ENCODE measurements at regions not wholly inside any gene's neighbourhood (a gene's known extent, or its start where the extent isn't known, plus 50 kb on each side); places are given as distances from the start of the nearest gene placed in this dataset.

- DNase-seq = no peak
Measured at GRCh38 chr12:107226126-107226525, 132.8 kb upstream of the CRY1 start.

DNA sequence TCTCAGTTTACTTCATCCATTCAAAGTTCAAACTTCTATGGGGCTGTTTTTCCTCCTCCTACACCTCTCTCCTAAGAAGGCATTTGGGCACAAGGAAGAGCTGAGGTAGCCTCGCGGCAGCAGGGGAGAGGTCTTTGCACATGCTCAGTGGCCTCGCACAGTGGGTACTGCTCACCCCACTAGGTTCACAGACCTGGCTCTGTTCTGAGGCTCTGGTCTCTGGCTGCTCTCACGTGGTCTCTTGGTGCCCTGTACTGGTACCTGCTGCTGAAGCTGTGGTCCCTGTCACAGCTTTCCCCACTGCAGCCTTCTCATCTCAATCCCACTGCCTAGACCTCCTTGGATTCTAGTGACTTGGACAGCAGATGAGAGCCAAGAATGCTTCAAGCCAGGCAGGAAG, 134.7 kb upstream of the CRY1 start:
- DNase-seq = no peak

- no peak for DNase-seq
Measured at GRCh38 chr12:107229827-107230226, 136.5 kb upstream of the CRY1 start.

- DNase-seq = no peak
Measured at GRCh38 chr12:107231303-107231702, 138.0 kb upstream of the CRY1 start.

DNA sequence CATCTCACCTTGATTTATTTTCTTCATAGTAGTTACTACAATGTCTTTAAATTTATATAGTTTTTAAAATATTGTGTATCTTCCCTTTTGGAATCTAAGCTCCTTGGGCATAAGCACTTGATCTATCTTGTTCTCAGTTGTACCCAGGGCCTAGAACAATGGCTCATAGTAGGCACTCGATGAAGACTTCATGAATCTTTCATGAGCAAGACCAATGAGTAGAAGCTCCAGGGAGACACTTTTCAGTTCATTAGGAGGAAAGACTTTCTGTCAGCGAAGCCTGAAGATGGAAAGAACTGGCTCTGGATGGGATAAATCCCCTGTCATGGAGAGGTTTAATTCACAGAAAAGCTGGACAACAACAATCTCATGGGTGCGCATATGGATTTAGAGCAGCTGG, 140.2 kb upstream of the CRY1 start:
- no peak for DNase-seq

DNA sequence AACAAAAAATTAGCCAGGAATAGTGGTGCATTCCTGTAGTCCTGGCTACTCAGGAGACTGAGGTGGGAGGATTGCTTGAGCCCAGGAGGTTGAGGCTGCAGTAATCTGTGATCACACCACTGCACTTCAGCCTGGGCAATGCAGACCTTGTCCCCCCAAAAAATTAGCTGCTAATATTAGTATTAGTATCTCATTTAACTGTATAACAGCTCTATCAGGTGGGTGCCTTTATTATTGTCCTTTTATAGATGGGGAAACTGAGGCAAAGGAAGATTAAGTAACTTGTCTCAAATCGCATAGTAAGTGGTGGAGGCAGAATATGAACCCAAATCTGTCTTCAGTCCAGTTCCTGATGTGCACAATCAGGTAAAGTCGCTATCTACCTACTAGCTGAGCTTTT, 142.3 kb upstream of the CRY1 start:
- no peak for DNase-seq

- DNase-seq = no peak
Measured at GRCh38 chr12:107236824-107237511, 143.6 kb upstream of the CRY1 start.

DNA sequence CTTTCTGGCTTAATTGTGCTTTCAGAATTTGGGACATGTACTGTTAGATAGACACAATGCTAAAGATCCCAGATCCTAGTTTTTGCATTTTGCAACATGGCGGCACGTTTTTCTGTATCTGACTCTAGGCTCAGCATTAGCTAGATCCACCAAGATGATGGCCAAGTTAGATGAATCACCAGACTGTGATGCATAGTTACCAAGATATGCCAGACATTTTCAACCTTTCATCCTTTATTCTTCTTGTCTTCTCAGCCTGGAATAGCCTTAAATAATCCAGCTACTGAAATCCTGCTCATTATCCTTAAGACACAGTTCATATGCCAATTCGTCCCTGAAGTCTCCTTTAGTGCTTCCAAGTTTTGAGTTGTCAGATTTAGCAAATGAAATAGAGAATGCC, 144.9 kb upstream of the CRY1 start:
- no peak for DNase-seq

DNA sequence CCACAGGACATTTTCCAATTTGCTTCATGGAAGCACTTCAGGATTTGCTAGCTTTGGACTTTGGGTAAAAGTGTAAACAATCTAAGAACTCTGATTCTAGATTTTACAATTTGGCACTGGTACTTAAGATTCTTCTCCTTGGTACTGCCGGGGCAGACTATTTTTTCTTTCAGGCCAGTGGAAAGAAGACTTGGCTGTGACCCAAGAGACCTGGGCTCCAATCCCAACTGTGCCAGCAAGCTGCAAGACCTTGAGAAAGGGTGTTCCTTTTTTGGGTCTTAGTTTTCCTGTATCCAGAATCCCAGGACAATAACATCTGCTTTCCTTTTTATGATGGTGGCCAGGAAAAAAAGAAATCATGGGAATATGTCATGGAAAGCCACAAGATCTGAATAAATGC, 148.1 kb upstream of the CRY1 start:
- no peak for DNase-seq

- DNase-seq = no peak
Measured at GRCh38 chr12:107242189-107242588, 148.8 kb upstream of the CRY1 start.

GRCh38 chr12:107243341-107243740, 150.0 kb upstream of the CRY1 start:
- DNase-seq = no peak

DNA sequence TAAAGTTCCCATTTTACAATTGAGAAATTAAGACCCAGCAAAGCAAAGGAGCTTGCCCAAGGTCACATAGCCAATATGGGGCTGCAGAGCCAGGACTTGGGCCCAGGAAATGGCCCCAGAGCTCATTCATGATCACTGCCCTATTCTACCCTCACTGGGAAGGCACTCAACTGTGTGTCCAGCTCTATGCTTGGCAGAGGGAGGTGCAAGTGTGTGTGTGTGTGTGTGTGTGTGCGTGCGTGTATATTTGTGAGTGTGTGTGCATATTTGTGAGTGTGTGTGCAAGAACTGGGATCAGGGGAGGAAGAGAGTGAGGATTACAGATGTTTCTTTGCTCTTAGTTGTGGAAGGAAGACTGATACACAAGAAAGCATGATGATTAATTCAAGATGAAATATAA, 151.2 kb upstream of the CRY1 start:
- no peak for DNase-seq

GRCh38 chr12:107247650-107248049, 154.3 kb upstream of the CRY1 start:
- DNase-seq = no peak

DNA sequence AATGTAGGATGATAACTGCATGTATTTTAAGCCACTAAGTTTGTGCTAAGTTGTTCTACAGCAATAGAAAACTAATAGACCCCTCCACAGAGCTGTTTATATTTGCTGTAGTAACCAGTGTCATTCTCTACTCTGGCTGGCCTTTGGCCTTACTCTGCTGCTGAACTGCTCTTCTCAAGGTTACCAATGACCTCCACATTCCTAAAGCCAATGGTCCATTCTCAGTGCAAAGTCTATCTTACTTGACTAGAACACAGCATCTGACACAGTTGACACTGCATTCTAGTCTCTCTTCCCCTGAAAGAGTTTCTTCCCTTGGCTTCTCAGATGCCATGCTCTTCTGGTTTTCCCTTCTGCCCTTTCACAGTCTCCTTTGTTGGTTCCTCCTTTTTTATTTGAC, 154.8 kb upstream of the CRY1 start:
- no peak for DNase-seq

DNA sequence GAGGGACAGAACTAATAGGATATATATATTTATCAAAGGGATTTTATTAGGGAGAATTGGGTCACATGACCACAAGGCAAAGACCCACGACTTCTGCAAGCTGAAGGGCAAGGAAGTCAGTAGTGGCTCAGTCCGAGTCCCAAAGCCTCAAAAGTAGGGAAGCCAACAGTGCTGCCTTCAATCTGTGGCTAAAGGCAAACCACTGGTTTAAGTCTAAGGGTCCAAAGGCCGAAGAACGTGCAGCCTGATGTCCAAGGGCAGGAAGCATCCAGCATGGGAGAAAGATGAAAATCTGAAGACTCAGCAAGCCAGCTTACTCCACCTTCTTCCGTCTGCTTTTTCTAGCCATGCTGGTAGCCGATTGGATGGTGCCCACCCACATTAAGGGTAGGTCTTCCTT, 157.9 kb upstream of the CRY1 start:
- no peak for DNase-seq

DNA sequence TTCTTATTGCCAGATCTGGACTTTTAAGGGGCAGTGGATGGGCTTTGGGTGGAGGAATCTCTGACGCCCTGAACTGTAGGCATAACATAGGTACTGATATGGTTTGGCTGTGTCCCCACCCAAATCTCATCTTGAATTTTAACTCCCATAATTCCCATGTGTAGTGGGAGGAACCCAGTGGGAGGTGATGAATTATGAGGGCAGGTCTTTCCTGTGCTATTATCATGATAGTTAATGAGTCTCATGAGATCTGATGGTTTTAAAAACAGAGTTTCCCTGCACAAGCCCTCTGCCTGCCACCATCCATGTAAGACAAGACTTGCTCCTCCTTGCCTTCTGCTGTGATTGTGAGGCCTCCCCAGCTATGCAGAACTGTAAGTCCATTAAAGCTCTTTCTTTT, 160.0 kb upstream of the CRY1 start:
- DNase-seq = no peak

DNA sequence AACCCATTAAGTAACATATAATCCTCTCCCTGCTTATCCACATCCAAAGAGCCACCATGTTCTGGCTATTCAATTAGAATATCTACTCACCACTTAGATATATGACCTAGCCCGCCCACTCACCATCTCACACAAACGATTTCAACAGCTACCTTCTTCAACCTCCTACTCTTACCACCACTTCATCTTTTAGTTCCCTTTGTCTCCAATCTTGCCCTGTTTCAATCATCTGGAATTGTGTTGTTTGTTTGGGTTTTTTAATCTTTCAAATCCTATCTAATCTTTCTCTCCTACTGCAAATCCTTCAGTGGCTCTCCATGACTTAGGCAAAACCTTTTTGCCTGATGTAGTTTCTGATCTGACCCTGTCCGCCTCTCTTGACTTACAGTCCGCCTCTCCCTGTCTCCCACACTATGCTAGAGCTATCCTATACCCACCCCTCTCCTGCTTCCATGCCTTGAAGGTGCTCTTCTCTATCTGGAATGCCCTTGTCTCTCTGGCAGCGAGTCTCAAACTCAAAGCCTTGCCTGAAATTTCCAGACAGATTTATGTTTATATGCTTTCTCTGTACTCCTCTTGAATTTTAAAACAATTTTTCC, 161.0 kb upstream of the CRY1 start:
- DNase-seq = no peak

DNA sequence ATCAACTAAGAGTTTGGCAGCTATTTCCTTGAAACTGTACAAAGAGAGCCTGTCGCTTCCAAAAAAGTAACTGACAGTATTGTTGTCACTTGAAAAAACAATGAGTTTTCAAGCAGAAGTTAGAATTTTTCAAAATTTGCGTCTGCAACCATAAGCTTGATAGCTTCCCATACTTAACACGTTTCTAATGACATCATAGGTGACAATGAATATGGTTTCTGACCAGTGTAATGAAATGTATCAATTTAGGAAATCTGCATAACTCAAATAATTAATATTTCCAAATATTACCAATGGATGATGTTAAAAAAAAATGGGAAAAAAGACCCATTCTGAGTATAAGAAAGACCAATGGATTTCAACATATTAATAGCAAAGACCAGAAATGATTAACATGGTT, 165.4 kb upstream of the CRY1 start:
- no peak for DNase-seq

DNA sequence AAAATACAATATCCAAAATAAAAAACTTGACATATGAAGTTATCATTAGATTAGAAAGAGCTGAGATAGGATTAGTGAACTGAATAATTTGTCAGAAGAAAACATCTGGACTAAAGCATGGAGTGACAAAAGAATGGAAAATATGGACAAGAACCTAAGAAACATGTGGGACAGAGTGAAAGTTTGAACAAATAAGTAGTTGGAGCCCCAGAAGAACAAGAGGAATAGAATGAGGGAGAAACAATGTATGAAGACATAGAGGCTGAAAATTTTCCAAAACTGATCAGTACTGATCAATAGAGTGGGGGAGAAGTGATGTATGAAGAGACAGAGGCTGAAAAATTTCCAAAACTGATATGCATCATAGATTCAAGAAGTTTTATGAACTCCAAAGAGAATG, 170.6 kb upstream of the CRY1 start:
- DNase-seq = no peak

DNA sequence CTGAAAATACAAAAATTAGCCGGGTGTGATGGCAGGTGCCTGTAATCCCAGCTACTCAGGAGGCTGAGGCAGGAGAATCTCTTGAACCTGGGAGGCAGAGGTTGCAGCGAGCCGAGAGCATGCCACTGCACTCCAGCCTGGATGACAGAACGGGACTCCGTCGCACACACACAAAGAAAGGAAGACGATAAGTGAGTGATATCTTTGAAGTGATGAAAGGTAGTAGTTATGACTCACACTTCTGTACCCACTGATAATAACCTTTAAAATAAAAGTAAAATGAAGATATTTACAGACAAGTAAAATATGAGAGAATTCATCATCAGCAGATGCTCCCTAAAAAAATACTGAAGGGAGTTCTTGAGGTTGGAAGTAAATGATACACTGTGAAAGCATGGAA, 171.3 kb upstream of the CRY1 start:
- no peak for DNase-seq

DNA sequence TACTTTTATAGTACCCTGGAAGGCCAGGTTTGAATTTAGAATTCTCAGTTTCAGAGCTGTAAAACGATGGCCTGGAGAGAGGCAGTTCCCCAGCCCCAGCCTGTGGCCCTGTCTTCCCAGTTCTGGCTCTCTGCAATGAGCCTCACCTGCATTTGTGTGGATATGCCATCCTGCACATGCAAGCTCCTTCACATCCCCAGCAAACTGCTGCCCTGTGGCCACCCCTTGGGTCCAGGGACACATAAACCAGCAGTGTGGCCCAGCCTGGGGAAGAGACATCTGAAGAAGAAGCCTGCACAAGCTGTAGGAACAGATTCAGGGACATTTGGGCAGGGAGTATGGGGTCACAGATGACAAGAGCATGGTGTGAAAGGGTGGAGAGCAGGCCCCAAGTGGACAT, 174.3 kb upstream of the CRY1 start:
- no peak for DNase-seq

GRCh38 chr12:107271523-107271922, 178.2 kb upstream of the CRY1 start:
- DNase-seq = no peak

- no peak for DNase-seq
Measured at GRCh38 chr12:107275530-107275929, 182.2 kb upstream of the CRY1 start.

DNA sequence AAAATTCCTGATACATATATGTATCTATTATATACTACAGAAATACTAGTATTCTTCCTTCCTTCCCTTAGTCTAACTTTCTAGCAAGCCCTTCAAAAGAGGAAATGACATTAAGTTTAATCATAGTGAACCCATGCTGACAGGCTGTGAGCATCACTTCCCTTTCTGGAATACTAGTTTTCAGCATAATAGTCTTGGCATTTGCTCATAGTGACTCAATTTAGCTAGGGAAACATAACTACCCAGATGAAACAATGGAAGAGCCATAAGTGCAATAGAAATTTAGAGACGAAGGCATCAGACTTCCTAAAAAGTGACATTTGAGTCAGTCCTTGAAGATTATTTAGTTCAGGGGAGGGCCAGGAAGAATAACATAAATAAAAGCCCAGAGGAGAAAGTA, 184.5 kb upstream of the CRY1 start:
- no peak for DNase-seq

GRCh38 chr12:107282628-107283027, 189.3 kb upstream of the CRY1 start:
- no peak for DNase-seq

All from NCI-H1436 (cell line).